Adrenal gland (tissue), 9 donors: ENCODE measurements at regions not wholly inside any gene's neighbourhood (a gene's known extent, or its start where the extent isn't known, plus 50 kb on each side); places are given as distances from the start of the nearest gene placed in this dataset.

Source experiments
- DNase-seq, 7 donors: peaks; one replicate each; pipeline ENCODE4 v3.0.0-alpha.2; 2019 to 2020
- H3K27ac ChIP-seq, 5 donors: fragments of 200-600 bp; sonication (generic) in 4 of 5; 1 replicate in 3 of 5; 2 replicates in 2 of 5; pipeline versions ENCODE4 v1.5.1 to v1.8.0; 2016 to 2020; ENCODE audit warnings: mild to moderate bottlenecking in 1 of 5
- H3K27me3 ChIP-seq: fragments of 200-600 bp; 2 replicates; pipeline ENCODE4 v1.8.0; 2021
- H3K36me3 ChIP-seq, 2 donors: fragments of 200-600 bp; replicated peaks in 1 of 2; 1 replicate in 1 of 2; 2 replicates in 1 of 2; pipeline versions ENCODE4 v1.5.1 to v1.8.0; 2018 to 2022
- H3K4me1 ChIP-seq, 2 donors: fragments of 200-600 bp; replicated peaks in 1 of 2; 1 replicate in 1 of 2; 2 replicates in 1 of 2; pipeline versions ENCODE4 v1.5.1 to v1.8.0; 2018 to 2021
- H3K4me3 ChIP-seq, 4 donors: fragments of 200-600 bp; sonication (generic) in 3 of 4; one replicate each; pipeline ENCODE4 v1.5.1; 2016 to 2018
- H3K9me3 ChIP-seq, 3 donors: fragments of 200-600 bp; sonication (generic) in 1 of 3; replicated peaks in 1 of 3; 1 replicate in 2 of 3; 2 replicates in 1 of 3; pipeline versions ENCODE4 v1.5.1 to v1.8.0; 2016 to 2021
- POLR2A ChIP-seq, 2 donors: fragments of 450-650 bp; IDR thresholded peaks; one replicate each; pipeline ENCODE4 v1.6.1; 2017; ENCODE audit warnings: antibody characterized with exemption in 2 of 2, mild to moderate bottlenecking in 2 of 2, moderate library complexity in 1 of 2
- WGBS, 4 donors: extraction: QIAGEN DNeasy Blood & Tissue Kit in 2 of 4; methylation state at CpG; one replicate each; pipeline versions ENCODE4 v1.1.5 to v1.1.7; 2013 to 2017; 5-methylcytosine and 5-hydroxymethylcytosine counted together
- intact Hi-C, 2 donors: fragments of 100-400 bp; cut with DNase I; formaldehyde crosslinking; loops; one replicate each; pipeline versions ENCODE4 v1.14.1 to v1.15.0; 2022 to 2023
- TF ChIP-seq, protein P1 (sequence below), 6 experiments: fragments of 450-650 bp in 4 of 6; fragments of 200-600 bp in 2 of 6; sonication (generic) in 1 of 6; IDR thresholded peaks; 1 replicate in 5 of 6; 2 replicates in 1 of 6; pipeline versions ENCODE4 v1.5.1 to v1.8.0; 2016 to 2021; ENCODE audit warnings: antibody characterized with exemption in 6 of 6, mild to moderate bottlenecking in 2 of 6, moderate library complexity in 1 of 6
- donor health status: healthy with polysubstance abuse.
- donor health status: Bipolar disorder and iron deficiency.
- donor health status: DM: yes; HTN: yes; CAD: no.
- donor health status: DM: no; HTN: no; CAD: no.
- donor health status: DM: no; HTN: no; CAD: no.

DNA sequence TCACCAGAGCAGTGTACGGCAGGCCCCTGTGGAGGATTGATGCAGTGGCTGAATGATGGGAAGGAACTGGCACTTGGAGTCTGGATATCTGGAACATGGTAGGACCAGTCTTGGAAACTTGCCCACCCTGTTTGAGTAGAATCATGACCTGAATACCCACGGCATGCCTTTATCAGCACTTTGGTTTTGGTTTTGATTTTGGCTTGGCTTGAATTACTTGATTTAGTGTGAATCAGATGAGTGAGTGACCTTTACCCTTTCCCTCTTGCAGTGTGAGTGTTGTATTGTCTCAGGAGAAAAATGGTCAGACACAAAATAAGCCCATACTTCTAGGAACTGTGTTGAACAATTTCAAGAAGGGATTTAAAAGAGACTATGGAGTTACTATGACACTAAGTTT, 801.0 kb upstream of the TSPY4 start:
- Histone ChIP-seq H3K4me3 (no peak overlapping the region), H3K27me3 (no peaks in the 10 kb centered on the region), H3K36me3 (no peaks in the 10 kb centered on the region), H3K9me3 (no peaks in the 10 kb centered on the region), H3K4me1 (no peaks in the 10 kb centered on the region), H3K27ac (no peak overlapping the region)
- no peak for DNase-seq
- intact Hi-C loops, result no loop called here
- TF ChIP-seq, protein P1, sequence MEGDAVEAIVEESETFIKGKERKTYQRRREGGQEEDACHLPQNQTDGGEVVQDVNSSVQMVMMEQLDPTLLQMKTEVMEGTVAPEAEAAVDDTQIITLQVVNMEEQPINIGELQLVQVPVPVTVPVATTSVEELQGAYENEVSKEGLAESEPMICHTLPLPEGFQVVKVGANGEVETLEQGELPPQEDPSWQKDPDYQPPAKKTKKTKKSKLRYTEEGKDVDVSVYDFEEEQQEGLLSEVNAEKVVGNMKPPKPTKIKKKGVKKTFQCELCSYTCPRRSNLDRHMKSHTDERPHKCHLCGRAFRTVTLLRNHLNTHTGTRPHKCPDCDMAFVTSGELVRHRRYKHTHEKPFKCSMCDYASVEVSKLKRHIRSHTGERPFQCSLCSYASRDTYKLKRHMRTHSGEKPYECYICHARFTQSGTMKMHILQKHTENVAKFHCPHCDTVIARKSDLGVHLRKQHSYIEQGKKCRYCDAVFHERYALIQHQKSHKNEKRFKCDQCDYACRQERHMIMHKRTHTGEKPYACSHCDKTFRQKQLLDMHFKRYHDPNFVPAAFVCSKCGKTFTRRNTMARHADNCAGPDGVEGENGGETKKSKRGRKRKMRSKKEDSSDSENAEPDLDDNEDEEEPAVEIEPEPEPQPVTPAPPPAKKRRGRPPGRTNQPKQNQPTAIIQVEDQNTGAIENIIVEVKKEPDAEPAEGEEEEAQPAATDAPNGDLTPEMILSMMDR (IDR thresholded peaks at IDR 0.05), result no peak
- TF ChIP-seq POLR2A (IDR thresholded peaks at IDR 0.05), result no peak
- 54% methylated on average over 2 of the region's 2 CpGs; no CpG with 5 or more reads in 3 of the 4 donors for WGBS, 4 donors

DNA sequence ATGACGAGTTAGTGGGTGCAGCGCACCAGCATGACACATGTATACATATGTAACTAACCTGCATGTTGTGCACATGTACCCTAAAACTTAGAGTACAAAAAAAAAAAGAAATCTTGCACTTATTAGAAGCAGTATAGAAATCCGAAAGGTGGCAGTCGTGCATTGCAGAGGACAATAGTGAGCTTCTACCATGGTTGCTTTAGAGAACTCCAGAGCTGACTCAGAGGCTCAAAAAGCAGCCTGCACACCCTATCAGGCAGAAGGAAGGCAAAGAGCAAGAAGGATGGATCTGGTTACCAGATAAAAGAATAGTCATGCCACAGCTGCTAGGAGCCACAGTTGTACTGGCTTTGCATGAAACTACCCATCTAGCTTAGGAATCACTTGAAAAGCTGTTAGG, 796.0 kb upstream of the TSPY4 start:
- H3K4me1 ChIP-seq, result no peaks in the 10 kb centered on the region
- intact Hi-C loops, result no loop called here
- TF ChIP-seq, protein P1 (IDR thresholded peaks at IDR 0.05), result no peak
- no peak for TF ChIP-seq POLR2A (IDR thresholded peaks at IDR 0.05)
- WGBS, 4 donors, result 54 to 58% methylated on average over 4 of the region's 4 CpGs; no CpG with 5 or more reads in 2 of the 4 donors
- no peak overlapping the region for H3K27ac ChIP-seq
- DNase-seq, result no peak
- H3K36me3 ChIP-seq, result no peaks in the 10 kb centered on the region
- no peak overlapping the region for H3K4me3 ChIP-seq
- H3K9me3 ChIP-seq, result no peaks in the 10 kb centered on the region
- no peaks in the 10 kb centered on the region for H3K27me3 ChIP-seq

DNA sequence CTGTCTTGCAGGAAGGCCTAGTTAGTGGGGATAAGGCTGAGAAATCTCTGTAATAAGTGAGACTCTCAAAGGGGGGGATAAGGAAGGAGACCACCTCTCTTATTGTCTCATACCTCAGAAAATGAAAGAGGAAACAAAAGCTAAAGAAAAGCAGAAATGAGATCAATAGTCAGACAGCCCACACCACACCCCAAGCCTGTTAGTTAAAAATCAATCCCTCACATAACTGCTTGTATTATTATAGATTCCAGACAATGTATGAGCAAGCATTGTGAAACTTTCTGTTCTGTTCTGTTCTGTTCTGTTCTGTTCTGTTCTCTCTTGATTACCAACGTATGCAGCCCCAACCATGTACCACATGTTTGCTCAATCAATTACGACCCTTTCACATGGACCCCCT, 792.5 kb upstream of the TSPY4 start:
- Histone ChIP-seq H3K9me3 (no peaks in the 10 kb centered on the region), H3K27ac (no peak overlapping the region), H3K27me3 (no peaks in the 10 kb centered on the region), H3K4me3 (no peak overlapping the region), H3K4me1 (no peaks in the 10 kb centered on the region), H3K36me3 (no peaks in the 10 kb centered on the region)
- TF ChIP-seq, protein P1 (IDR thresholded peaks at IDR 0.05), result no peak
- no peak for TF ChIP-seq POLR2A (IDR thresholded peaks at IDR 0.05)
- intact Hi-C loops, result no loop called here
- WGBS, 4 donors, result 43 to 61% methylated on average over 2 of the region's 2 CpGs; no CpG with 5 or more reads in 2 of the 4 donors
- no peak for DNase-seq

DNA sequence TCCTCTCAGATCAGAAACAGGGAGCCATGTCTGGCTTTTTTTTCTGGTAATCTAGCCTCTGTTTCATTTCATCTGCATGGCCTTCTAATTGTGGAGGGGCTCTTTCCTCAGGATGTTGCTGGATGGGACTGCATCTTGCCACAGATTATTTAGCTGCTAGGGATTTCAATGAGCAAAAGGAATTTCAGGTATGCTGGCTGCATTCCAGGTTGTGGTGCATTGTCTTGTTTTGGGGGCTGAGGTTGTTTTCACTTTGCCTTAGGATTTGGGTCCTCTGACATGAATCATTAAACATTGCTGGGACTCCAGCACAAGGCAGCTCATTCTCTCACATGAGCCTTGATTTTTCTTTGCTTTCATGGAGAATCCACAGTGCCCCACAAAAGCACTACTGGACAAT, 789.3 kb upstream of the TSPY4 start:
- Histone ChIP-seq H3K36me3 (no peaks in the 10 kb centered on the region), H3K4me3 (no peak overlapping the region), H3K27ac (no peak overlapping the region), H3K27me3 (no peaks in the 10 kb centered on the region), H3K4me1 (no peaks in the 10 kb centered on the region), H3K9me3 (no peaks in the 10 kb centered on the region)
- TF ChIP-seq POLR2A (IDR thresholded peaks at IDR 0.05), result no peak
- TF ChIP-seq, protein P1 (IDR thresholded peaks at IDR 0.05), result no peak
- no peak for DNase-seq
- intact Hi-C loops, result no loop called here
